ENCODE measurements at regions not wholly inside any gene's neighbourhood (a gene's known extent, or its start where the extent isn't known, plus 50 kb on each side); places are given as distances from the start of the nearest gene placed in this dataset.

DNA sequence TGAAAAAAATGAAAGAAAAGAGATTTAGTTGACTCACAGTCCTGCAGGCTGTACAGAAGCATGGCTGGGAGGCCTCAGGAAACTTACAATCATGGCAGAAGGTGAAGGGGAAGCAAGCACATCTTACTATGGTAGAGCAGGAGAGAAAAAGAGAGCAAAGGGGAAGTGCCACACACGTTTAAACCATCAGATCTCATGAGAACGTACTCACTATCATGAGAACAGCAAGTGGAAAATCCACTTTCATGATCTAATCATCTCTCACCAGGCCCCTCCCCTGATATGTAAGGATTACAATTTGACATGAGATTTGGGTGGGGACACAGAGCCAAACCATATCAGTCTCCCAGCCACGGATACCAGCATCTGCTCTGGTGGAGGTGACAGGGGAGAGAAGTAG lies 50.8 kb upstream of the CPOX start:
- no peak overlapping the region for H3K4me3 ChIP-seq (ENCODE audit: low read length)
- no peak for DNase-seq (ENCODE audit: low read depth)
- TF ChIP-seq, protein P1, sequence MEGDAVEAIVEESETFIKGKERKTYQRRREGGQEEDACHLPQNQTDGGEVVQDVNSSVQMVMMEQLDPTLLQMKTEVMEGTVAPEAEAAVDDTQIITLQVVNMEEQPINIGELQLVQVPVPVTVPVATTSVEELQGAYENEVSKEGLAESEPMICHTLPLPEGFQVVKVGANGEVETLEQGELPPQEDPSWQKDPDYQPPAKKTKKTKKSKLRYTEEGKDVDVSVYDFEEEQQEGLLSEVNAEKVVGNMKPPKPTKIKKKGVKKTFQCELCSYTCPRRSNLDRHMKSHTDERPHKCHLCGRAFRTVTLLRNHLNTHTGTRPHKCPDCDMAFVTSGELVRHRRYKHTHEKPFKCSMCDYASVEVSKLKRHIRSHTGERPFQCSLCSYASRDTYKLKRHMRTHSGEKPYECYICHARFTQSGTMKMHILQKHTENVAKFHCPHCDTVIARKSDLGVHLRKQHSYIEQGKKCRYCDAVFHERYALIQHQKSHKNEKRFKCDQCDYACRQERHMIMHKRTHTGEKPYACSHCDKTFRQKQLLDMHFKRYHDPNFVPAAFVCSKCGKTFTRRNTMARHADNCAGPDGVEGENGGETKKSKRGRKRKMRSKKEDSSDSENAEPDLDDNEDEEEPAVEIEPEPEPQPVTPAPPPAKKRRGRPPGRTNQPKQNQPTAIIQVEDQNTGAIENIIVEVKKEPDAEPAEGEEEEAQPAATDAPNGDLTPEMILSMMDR (conservative IDR thresholded peaks at IDR 0.05; ENCODE audit: low read length) = no peak

DNA sequence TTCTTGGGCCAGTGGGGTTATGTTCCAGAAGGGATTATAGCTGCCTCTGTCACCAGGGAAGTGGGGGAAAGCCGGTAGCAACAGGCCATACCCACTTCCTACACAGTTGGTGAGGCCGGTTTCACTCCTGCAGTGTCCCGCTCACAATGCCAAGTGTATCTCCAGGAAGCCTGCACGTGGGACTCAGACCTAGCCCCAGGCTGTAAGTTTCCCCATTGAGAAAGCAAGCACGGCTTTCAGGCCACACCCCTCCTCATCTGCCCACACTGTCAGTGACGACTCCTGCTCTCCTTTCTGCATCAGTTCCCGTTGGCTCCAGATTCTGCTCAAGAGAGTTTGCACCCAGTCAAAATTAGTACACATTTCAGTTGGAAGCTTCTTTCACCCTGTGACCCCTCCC lies 51.6 kb upstream of the CPOX start:
- H3K4me3 ChIP-seq (ENCODE audit: low read length) = no peak overlapping the region
- DNase-seq (ENCODE audit: low read depth) = no peak
- TF ChIP-seq, protein P1 (conservative IDR thresholded peaks at IDR 0.05; ENCODE audit: low read length) = no peak

DNA sequence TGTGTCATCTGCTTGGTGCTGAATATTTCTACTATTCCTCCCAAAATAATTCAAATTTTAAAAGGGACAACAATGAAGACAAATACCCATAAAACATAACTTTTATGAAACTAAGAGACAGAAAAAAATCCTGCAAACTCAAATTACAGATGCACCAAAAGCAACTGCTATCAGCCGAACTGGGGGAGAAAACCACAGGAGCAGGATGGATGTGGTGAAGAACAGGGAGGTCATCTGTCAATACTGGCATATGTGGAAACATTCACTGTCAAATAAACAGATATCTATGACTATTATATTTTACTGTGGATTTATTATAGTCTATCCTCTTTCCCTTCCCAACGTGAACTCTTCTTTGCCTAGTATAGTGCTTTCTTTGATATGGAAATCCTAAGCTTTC lies 53.3 kb upstream of the CPOX start:
- no peak overlapping the region for H3K4me3 ChIP-seq (ENCODE audit: low read length)
- TF ChIP-seq, protein P1 (conservative IDR thresholded peaks at IDR 0.05; ENCODE audit: low read length) = no peak
- no peak for DNase-seq (ENCODE audit: low read depth)

DNA sequence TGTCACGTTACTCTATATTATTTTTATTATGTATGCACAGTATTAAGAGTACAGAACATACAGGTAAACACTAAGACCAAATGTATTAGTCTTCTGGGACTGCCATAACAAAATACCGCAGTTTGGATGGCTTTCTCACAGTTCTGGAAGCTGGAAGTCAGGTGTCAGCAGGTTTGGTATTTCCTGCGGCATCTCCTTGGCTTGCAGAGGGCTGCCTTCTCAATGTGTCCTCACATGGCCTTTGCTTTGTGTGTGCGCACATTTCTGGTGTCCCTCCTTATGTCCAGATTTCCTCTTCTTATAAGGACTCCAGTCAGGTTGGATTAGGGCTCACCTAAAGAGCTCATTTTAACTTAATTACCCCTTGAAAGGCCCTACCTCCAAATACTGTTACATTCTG lies 53.8 kb upstream of the CPOX start:
- TF ChIP-seq, protein P1 (conservative IDR thresholded peaks at IDR 0.05; ENCODE audit: low read length) = no peak
- no peak for DNase-seq (ENCODE audit: low read depth)
- H3K4me3 ChIP-seq (ENCODE audit: low read length) = no peak overlapping the region

DNA sequence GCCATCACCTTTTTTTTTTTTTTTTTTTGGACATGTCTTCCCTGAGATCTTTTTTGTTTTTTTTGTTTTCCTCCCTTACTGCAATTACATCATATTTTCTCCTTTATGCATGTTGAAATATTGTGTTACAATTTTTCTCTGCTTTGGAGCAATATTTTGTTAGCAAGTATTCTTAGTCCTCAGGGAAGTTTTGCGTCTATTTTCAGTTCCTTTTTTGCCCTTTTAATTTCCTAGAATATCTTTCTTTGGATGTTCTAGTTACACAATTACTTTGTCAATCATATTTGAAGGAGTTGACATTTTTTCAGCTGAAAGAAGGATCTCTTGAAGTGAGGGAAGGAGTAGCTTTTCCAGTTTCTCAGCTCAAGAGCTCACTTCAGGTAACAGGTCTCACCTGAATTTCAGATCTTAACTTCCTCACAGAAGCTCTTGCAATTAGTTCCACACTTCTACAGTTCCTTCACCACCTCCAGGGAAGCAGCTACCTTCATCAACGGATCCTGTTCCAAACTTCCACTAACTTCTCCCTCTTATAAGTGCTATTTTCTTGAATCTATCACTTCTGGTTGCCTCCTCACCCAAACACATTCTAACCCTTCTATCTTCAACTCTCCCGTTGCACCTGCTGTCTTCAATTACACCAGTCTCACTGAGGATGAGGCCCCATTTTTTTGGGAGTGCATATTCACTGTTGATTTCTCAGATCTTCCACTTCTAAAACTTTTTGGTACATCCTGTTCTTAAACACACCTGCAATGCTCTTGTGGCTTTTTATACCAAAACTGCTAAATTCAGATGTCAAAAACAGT lies 57.8 kb upstream of the CPOX start:
- no peak overlapping the region for H3K4me3 ChIP-seq (ENCODE audit: low read length)
- TF ChIP-seq, protein P1 (conservative IDR thresholded peaks at IDR 0.05; ENCODE audit: low read length) = no peak
- no peak for DNase-seq (ENCODE audit: low read depth)

DNA sequence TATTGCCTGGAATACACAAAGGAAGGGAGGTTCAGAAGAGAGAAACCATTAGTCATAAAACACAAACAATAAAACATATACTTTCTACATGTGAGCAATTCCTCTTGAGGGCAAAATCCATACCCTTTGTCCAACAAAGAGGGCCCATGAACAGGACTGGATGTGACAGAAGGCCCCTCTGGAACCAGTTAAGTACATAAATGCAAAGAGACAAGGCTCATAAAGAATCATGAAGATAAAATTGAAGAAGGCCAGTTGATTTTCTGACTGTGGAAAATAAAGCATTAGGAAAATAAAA lies 58.3 kb upstream of the CPOX start:
- no peak overlapping the region for H3K4me3 ChIP-seq (ENCODE audit: low read length)
- TF ChIP-seq, protein P1 (conservative IDR thresholded peaks at IDR 0.05; ENCODE audit: low read length) = no peak
- DNase-seq (ENCODE audit: low read depth) = no peak

DNA sequence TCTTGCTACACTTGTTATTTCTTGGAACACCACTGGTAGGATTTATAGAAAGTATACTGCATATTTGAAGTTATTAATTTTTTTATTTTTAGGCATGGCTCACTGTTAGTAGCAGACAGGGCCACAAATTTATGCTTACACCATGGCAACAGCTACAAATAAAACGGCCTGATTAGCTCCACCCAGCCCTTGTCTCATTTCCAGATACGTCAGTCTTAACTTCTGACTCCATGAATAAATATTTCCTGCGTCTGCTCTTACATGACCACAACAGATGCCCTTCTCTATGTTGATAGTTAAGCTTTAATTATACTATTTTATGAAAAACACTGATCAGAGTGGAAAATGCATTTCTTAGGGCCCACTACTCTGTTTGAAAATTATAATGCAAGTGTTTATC lies 62.3 kb upstream of the CPOX start:
- H3K4me3 ChIP-seq (ENCODE audit: low read length) = no peak overlapping the region
- TF ChIP-seq, protein P1 (conservative IDR thresholded peaks at IDR 0.05; ENCODE audit: low read length) = no peak
- DNase-seq (ENCODE audit: low read depth) = peak; percentile 58

Data from AG10803 (cell line).